ENCODE measurements at regions not wholly inside any gene's neighbourhood (a gene's known extent, or its start where the extent isn't known, plus 50 kb on each side); places are given as distances from the start of the nearest gene placed in this dataset.

- TF ChIP-seq JUN (IDR thresholded peaks at IDR 0.05), result no peak
- no peak for TF ChIP-seq ESRRA (IDR thresholded peaks at IDR 0.05; ENCODE audit: borderline replicate concordance, low read length)
- TF ChIP-seq KDM1A (IDR thresholded peaks at IDR 0.05; ENCODE audit: low read depth), result no peak
- no peak for TF ChIP-seq ZNF302 (CRISPR knock-in tag; IDR thresholded peaks at IDR 0.05)
- no peak for TF ChIP-seq BHLHE40 (IDR thresholded peaks at IDR 0.05; ENCODE audit: low read depth, low read length)
These were observed 162.3 kb upstream of the ARHGEF26 start for GRCh38 chr3:153958635-153959595.

Measured in A549 (cell line).